H1 (cell line): ENCODE measurements at regions not wholly inside any gene's neighbourhood (a gene's known extent, or its start where the extent isn't known, plus 50 kb on each side); places are given as distances from the start of the nearest gene placed in this dataset.

Experiments
- CTCF ChIA-PET: fragments of 300-600 bp; sonication (Branson Sonifier 250); formaldehyde crosslinking; loops from one replicate; lab custom pipeline; 2021; ENCODE audit not compliant: partially characterized antibody; lab: Charles Lee
- POLR2A ChIA-PET: fragments of 300-600 bp; sonication (Branson Sonifier 250); formaldehyde crosslinking; loops from one replicate; lab custom pipeline; 2021; ENCODE audit warnings: inconsistent platforms; ENCODE audit not compliant: partially characterized antibody; lab: Charles Lee
- DNase-seq, 2 experiments: peaks; one replicate each; pipeline versions ENCODE4 v3.0.0 to v3.0.0-alpha.2; 2010 to 2022; ENCODE audit warnings: low spot score in 2 of 2, low read depth in 1 of 2, mixed read lengths in 1 of 2
- FAIRE-seq: peaks from 2 replicates; lab custom pipeline; 2011; peaks lifted over from hg19 to GRCh38; lab: Jason Lieb, UNC
- H2AFZ ChIP-seq: 2 replicates; pipeline ENCODE4 v1.8.1; 2012; ENCODE audit warnings: low read length, inconsistent platforms
- H2AK5ac ChIP-seq: 2 replicates; pipeline ENCODE4 v1.6.1; 2013; ENCODE audit warnings: low read depth, low read length
- H2BK120ac ChIP-seq: replicated peaks from 2 replicates; pipeline ENCODE3; 2013; ENCODE audit warnings: low read depth, low read length, inconsistent platforms
- H2BK12ac ChIP-seq: 2 replicates; pipeline ENCODE4 v1.6.1; 2013; ENCODE audit warnings: low read depth, low read length
- H2BK15ac ChIP-seq: 2 replicates; pipeline ENCODE4 v1.6.1; 2013; ENCODE audit warnings: low read length
- H2BK20ac ChIP-seq: 2 replicates; pipeline ENCODE4 v1.6.1; 2013; ENCODE audit warnings: low read length
- H2BK5ac ChIP-seq: 2 replicates; pipeline ENCODE4 v1.6.1; 2013; ENCODE audit warnings: low read depth, low read length
- H3K14ac ChIP-seq: 2 replicates; pipeline ENCODE4 v1.6.1; 2013; ENCODE audit warnings: inconsistent platforms; ENCODE audit not compliant: insufficient read length
- H3K18ac ChIP-seq: 2 replicates; pipeline ENCODE4 v1.6.1; 2013; ENCODE audit warnings: low read length; ENCODE audit errors: extremely low read depth
- H3K23ac ChIP-seq: 2 replicates; pipeline ENCODE4 v1.6.1; 2013; ENCODE audit warnings: inconsistent platforms; ENCODE audit not compliant: insufficient read length
- H3K23me2 ChIP-seq: 2 replicates; pipeline ENCODE4 v1.6.1; 2013; ENCODE audit warnings: low read depth, low read length
- H3K27ac ChIP-seq: 2 replicates; pipeline ENCODE4 v1.6.1; 2011; ENCODE audit warnings: low read depth, low read length, inconsistent platforms
- H3K27me3 ChIP-seq, 4 experiments: replicated peaks in 1 of 4; 1 replicate in 1 of 4; 2 replicates in 3 of 4; pipeline versions ENCODE4 v1.6.1 to v1.8.1; 2011 to 2013; ENCODE audit warnings: low read length in 3 of 4, mild to moderate bottlenecking in 3 of 4, inconsistent platforms in 2 of 4, mixed read lengths in 2 of 4, moderate library complexity in 1 of 4; ENCODE audit not compliant: control insufficient read depth in 3 of 4, insufficient read depth in 3 of 4; ENCODE audit errors: extremely low read depth in 1 of 4
- H3K36me3 ChIP-seq, 4 experiments: 2 replicates each; pipeline versions ENCODE4 v1.6.1 to v1.8.1; 2011 to 2013; ENCODE audit warnings: mild to moderate bottlenecking in 4 of 4, low read length in 3 of 4, moderate library complexity in 2 of 4, control low read depth in 1 of 4, inconsistent platforms in 1 of 4; ENCODE audit not compliant: insufficient read depth in 4 of 4, control insufficient read depth in 2 of 4
- H3K4ac ChIP-seq: replicated peaks from 2 replicates; pipeline ENCODE3; 2013; ENCODE audit warnings: low read length, low read depth, mixed read lengths, inconsistent platforms; ENCODE audit not compliant: insufficient read length
- H3K4me1 ChIP-seq, 4 experiments: replicated peaks in 1 of 4; 1 replicate in 1 of 4; 2 replicates in 3 of 4; pipeline versions ENCODE4 v1.6.1 to v1.8.1; 2011 to 2013; ENCODE audit warnings: low read length in 3 of 4, inconsistent platforms in 2 of 4, mixed read lengths in 1 of 4; ENCODE audit not compliant: insufficient read depth in 4 of 4, control insufficient read depth in 3 of 4
- H3K4me2 ChIP-seq, 2 experiments: 2 replicates each; pipeline versions ENCODE4 v1.6.1 to v1.8.1; 2011 to 2013; ENCODE audit warnings: low read depth in 2 of 2, low read length in 2 of 2, control low read depth in 1 of 2, inconsistent platforms in 1 of 2, mild to moderate bottlenecking in 1 of 2; ENCODE audit not compliant: insufficient read depth in 1 of 2
- H3K4me3 ChIP-seq, 4 experiments: fragments of 200-600, 300-600 bp in 1 of 4; sonication (generic), shearing (Covaris generic), sonication (Bioruptor Twin) in 1 of 4; 2 replicates each; pipeline versions ENCODE4 v1.5.1 to v1.8.1; 2011 to 2016; ENCODE audit warnings: low read length in 4 of 4, low read depth in 3 of 4, control low read depth in 2 of 4, inconsistent platforms in 2 of 4, mild to moderate bottlenecking in 2 of 4, mixed read lengths in 1 of 4, moderate library complexity in 1 of 4; ENCODE audit not compliant: insufficient read depth in 2 of 4; ENCODE audit errors: extremely low read depth in 1 of 4
- H3K56ac ChIP-seq: replicated peaks from 2 replicates; pipeline ENCODE3; 2013; ENCODE audit warnings: low read depth, mild to moderate bottlenecking, mixed read lengths, low read length, inconsistent platforms; ENCODE audit not compliant: insufficient read length
- H3K79me1 ChIP-seq: 2 replicates; pipeline ENCODE4 v1.6.1; 2013; ENCODE audit warnings: low read depth, low read length, control low read depth
- H3K79me2 ChIP-seq, 2 experiments: 2 replicates each; pipeline versions ENCODE4 v1.6.1 to v1.8.1; 2012 to 2013; ENCODE audit warnings: low read length in 2 of 2, mild to moderate bottlenecking in 2 of 2, inconsistent platforms in 1 of 2; ENCODE audit not compliant: insufficient read depth in 2 of 2, control insufficient read depth in 1 of 2
- H3K9ac ChIP-seq, 4 experiments: replicated peaks in 1 of 4; 1 replicate in 1 of 4; 2 replicates in 3 of 4; pipeline versions ENCODE4 v1.6.1 to v1.8.1; 2011 to 2013; ENCODE audit warnings: low read depth in 3 of 4, low read length in 3 of 4, control low read depth in 2 of 4, mild to moderate bottlenecking in 2 of 4, moderate library complexity in 2 of 4, inconsistent platforms in 1 of 4; ENCODE audit errors: extremely low read depth in 1 of 4
- H3K9me3 ChIP-seq, 2 experiments: 2 replicates each; pipeline versions ENCODE4 v1.6.1 to v1.8.1; 2012 to 2013; ENCODE audit warnings: mild to moderate bottlenecking in 2 of 2, moderate library complexity in 2 of 2, control low read depth in 1 of 2, inconsistent platforms in 1 of 2, low read depth in 1 of 2, low read length in 1 of 2, mixed read lengths in 1 of 2; ENCODE audit not compliant: insufficient read depth in 2 of 2
- H4K20me1 ChIP-seq, 2 experiments: replicated peaks in 1 of 2; 2 replicates each; pipeline versions ENCODE3 to v1.8.1; 2011 to 2013; ENCODE audit warnings: inconsistent platforms in 2 of 2, low read length in 2 of 2, mild to moderate bottlenecking in 1 of 2; ENCODE audit not compliant: insufficient read depth in 2 of 2, control insufficient read depth in 1 of 2
- H4K5ac ChIP-seq: 2 replicates; pipeline ENCODE4 v1.6.1; 2013; ENCODE audit warnings: low read length, low read depth, mixed read lengths, inconsistent platforms; ENCODE audit not compliant: insufficient read length
- H4K8ac ChIP-seq: 2 replicates; pipeline ENCODE4 v1.8.0; 2013; ENCODE audit warnings: mild to moderate bottlenecking, moderate library complexity, low read length, inconsistent platforms; ENCODE audit not compliant: insufficient read depth; ENCODE audit errors: extremely low read depth
- H4K91ac ChIP-seq: replicated peaks from 2 replicates; pipeline ENCODE3; 2013; ENCODE audit warnings: low read length, mixed read lengths, inconsistent platforms; ENCODE audit not compliant: insufficient read length
- BACH1 ChIP-seq: IDR thresholded peaks from 2 replicates; pipeline ENCODE4 v1.6.1; 2012; ENCODE audit warnings: low read length, improper control_type of control experiment
- CEBPB ChIP-seq: IDR thresholded peaks from 2 replicates; pipeline ENCODE4 v1.6.1; 2012; ENCODE audit warnings: low read depth, low read length
- CREB1 ChIP-seq: IDR thresholded peaks from 2 replicates; pipeline ENCODE4 v1.6.1; 2012; ENCODE audit warnings: inconsistent platforms
- JUN ChIP-seq: IDR thresholded peaks from 2 replicates; pipeline ENCODE4 v1.6.1; 2011; ENCODE audit warnings: low read depth, mild to moderate bottlenecking, improper control_type of control experiment, low read length
- NRF1 ChIP-seq: IDR thresholded peaks from 2 replicates; pipeline ENCODE4 v1.6.1; 2011; ENCODE audit warnings: mild to moderate bottlenecking, low read depth, low read length, improper control_type of control experiment
- RBBP5 ChIP-seq: IDR thresholded peaks from 2 replicates; pipeline ENCODE4 v1.7.1; 2012; ENCODE audit warnings: low read depth, mild to moderate bottlenecking, inconsistent platforms, low read length, moderate library complexity, borderline replicate concordance
- RXRA ChIP-seq: IDR thresholded peaks from 2 replicates; pipeline ENCODE4 v1.6.1; 2011; ENCODE audit warnings: low read depth, mild to moderate bottlenecking, low read length, moderate library complexity; ENCODE audit not compliant: insufficient read depth
- SIRT6 ChIP-seq: IDR thresholded peaks from one replicate; pipeline ENCODE4 v1.7.1; 2012; ENCODE audit warnings: low read length, inconsistent platforms
- TCF12 ChIP-seq: IDR thresholded peaks from 2 replicates; pipeline ENCODE4 v1.6.1; 2011; ENCODE audit warnings: low read depth, mild to moderate bottlenecking, low read length
- ZNF274 ChIP-seq: IDR thresholded peaks from 2 replicates; pipeline ENCODE4 v1.7.0; 2012; ENCODE audit warnings: low read length, borderline replicate concordance; ENCODE audit errors: extremely low read depth
- WGBS, 2 experiments: shearing (Covaris generic) in 1 of 2; methylation state at CpG; one replicate each; pipeline versions ENCODE4 v1.1.6 to v1.1.7; 2013 to 2015; ENCODE audit warnings: low lambda C conversion rate in 2 of 2, mixed read lengths in 2 of 2, inconsistent platforms in 1 of 2, low coverage in 1 of 2, missing lambda C conversion rate in 1 of 2; ENCODE audit not compliant: insufficient replicate concordance in 2 of 2, insufficient coverage in 1 of 2, insufficient read length in 1 of 2; ENCODE audit errors: extremely low coverage in 1 of 2, missing lambda C conversion rate in 1 of 2; 5-methylcytosine and 5-hydroxymethylcytosine counted together
- TF ChIP-seq, protein P1 (sequence below), 3 experiments: IDR thresholded peaks; 1 replicate in 2 of 3; 2 replicates in 1 of 3; pipeline versions ENCODE4 v1.5.1 to v1.6.1; 2011; ENCODE audit warnings: low read length in 3 of 3, mild to moderate bottlenecking in 3 of 3, inconsistent platforms in 2 of 3, low read depth in 1 of 3, moderate library complexity in 1 of 3; ENCODE audit not compliant: insufficient read depth in 1 of 3; ENCODE audit errors: control extremely low read depth in 1 of 3

- no peak for DNase-seq
- Histone ChIP-seq H2BK12ac (no peak overlapping the region), H3K27ac (no peak overlapping the region), H2AFZ (no peak overlapping the region), H2BK15ac (no peak overlapping the region), H4K20me1 (no peaks in the 10 kb centered on the region), H3K56ac (no peak overlapping the region), H3K79me2 (no peaks in the 10 kb centered on the region), H3K27me3 (no peaks in the 10 kb centered on the region), H3K23ac (no peak overlapping the region), H3K4me1 (no peaks in the 10 kb centered on the region), H2BK5ac (no peak overlapping the region), H4K91ac (no peak overlapping the region), H3K36me3 (no peaks in the 10 kb centered on the region), H3K4me2 (no peak overlapping the region), H4K8ac (no peak overlapping the region), H3K4me3 (no peak overlapping the region), H3K4ac (no peak overlapping the region), H2AK5ac (no peak overlapping the region), H3K79me1 (no peaks in the 10 kb centered on the region), H2BK120ac (no peak overlapping the region), H2BK20ac (no peak overlapping the region), H3K9ac (no peak overlapping the region), H3K23me2 (no peaks in the 10 kb centered on the region), H3K14ac (no peak overlapping the region), H3K18ac (no peak overlapping the region), H4K5ac (no peak overlapping the region), H3K9me3 (peaks cover 4 to 25% of the 10 kb centered on the region in 2 experiments; a peak in 1 of 4 replicates)
- no peak for FAIRE-seq
- ChIA-PET CTCF (no interaction called here), POLR2A (no interaction called here)
- TF ChIP-seq SIRT6 (no peak), RXRA (no peak), RBBP5 (no peak), CEBPB (no peak), CREB1 (no peak), BACH1 (no peak), ZNF274 (no peak), JUN (no peak), NRF1 (no peak), TCF12 (no peak)
- TF ChIP-seq, protein P1, sequence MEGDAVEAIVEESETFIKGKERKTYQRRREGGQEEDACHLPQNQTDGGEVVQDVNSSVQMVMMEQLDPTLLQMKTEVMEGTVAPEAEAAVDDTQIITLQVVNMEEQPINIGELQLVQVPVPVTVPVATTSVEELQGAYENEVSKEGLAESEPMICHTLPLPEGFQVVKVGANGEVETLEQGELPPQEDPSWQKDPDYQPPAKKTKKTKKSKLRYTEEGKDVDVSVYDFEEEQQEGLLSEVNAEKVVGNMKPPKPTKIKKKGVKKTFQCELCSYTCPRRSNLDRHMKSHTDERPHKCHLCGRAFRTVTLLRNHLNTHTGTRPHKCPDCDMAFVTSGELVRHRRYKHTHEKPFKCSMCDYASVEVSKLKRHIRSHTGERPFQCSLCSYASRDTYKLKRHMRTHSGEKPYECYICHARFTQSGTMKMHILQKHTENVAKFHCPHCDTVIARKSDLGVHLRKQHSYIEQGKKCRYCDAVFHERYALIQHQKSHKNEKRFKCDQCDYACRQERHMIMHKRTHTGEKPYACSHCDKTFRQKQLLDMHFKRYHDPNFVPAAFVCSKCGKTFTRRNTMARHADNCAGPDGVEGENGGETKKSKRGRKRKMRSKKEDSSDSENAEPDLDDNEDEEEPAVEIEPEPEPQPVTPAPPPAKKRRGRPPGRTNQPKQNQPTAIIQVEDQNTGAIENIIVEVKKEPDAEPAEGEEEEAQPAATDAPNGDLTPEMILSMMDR (IDR thresholded peaks at IDR 0.05; ENCODE audit: control extremely low read depth in 1 of 3, insufficient read depth in 1 of 3, low read depth in 1 of 3, low read length in 3 of 3), result no peak
- WGBS, 2 experiments, result 87% methylated on average over 3 of the region's 3 CpGs; no CpG with 5 or more reads in 1 of the 2 experiments
Measured at GRCh38 chr11:56917708-56918400, 70.9 kb upstream of the OR5AK2 start.
